GM21526 (cell line): ENCODE measurements at regions not wholly inside any gene's neighbourhood (a gene's known extent, or its start where the extent isn't known, plus 50 kb on each side); places are given as distances from the start of the nearest gene placed in this dataset.
"Not testable (repeated sequence)": the region's sequence is repeated elsewhere in the genome, so short reads cannot be mapped to it uniquely, and the experiment has no call there.

Source experiments
- ATAC-seq: cut with Tn5 transposase; IDR thresholded peaks from one replicate; pipeline ENCODE4 v1.9.1; 2021; ENCODE audit warnings: moderate library complexity; ENCODE audit not compliant: unreplicated experiment, low FRiP score

DNA sequence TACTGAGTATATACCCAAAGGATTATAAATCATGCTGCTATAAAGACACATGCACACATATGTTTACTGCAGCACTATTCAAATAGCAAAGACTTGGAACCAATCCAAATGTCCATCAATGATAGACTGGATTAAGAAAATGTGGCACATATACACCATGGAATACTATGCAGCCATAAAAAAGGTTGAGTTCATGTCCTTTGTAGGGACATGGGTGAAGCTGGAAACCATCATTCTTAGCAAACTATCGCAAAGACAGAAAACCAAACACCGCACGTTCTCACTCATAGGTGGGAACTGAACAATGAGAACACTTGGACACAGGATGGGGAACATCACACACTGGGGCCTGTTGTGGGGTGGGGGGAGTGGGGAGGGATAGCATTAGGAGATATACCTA, 378.3 kb upstream of the PIK3R1 start:
- not testable (repeated sequence) for ATAC-seq

DNA sequence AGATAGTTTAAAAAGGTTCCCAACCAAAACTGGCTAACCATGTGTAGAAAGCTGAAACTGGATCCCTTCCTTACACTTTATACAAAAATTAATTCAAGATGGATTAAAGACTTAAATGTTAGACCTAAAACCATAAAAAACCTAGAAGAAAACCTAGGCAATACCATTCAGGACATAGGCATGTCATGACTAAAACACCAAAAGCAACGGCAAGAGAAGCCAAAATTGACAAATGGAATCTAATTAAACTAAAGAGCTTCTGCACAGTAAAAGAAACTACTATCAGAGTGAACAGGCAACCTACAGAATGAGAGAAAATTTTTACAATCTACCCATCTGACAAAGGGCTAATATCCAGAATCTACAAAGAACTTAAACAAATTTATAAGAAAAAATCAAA, 379.1 kb upstream of the PIK3R1 start:
- not testable (repeated sequence) for ATAC-seq

DNA sequence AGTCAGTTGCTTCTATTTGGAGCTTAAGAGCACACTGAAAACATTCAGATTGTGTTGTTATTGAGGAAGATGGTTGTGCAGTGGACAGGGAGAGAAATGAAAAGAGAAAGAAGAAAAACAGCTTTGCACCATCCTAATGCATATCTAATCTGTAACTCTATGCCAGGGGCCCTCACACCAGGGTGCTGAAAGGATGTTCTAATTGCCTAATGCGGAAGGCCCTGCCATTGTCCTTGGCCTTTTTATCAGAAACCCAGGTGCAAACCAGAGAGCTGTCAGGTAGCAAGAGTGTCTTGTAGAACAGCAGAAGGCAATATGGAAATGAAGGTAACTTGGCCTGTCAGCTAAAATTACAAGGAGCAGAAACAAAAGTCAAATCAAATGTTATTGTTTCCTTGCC, 384.5 kb upstream of the PIK3R1 start:
- ATAC-seq = no peak

DNA sequence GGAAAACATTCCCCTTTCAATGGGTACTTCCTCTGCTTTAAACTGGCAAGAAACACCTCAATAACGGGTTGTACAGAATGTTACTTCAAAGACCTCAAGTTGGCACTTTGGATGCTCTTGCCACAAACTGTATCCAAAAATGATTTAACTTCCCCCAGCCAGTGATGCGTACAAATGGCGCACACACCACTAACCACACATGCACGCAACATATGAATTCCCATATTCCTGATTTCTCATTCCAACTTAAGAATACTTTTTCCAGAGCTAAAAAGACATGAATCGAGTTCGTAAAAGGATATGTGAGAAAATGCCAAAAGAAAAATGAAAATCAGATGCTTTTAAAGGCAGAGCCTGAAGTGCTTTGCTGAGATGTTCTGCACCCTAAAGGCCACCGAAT, 388.0 kb upstream of the PIK3R1 start:
- no peak for ATAC-seq

DNA sequence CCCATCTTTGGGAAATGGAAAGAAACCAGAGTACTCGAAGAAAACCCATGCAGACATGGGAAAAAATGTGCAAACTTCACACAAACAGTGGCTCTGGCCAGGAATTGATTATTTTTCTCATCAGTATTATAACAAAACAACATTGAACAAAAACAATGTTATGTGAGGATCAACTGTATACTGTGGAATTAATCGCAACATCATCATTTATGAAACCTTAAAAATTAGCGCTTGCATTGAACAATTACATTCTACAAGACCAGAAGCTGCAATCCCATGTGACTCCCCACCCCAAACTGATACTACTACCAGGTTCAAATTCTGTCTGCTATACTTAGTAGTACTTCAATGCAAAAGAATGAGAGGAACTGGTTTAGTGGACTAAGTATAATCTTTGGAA, 390.7 kb upstream of the PIK3R1 start:
- ATAC-seq = no peak

DNA sequence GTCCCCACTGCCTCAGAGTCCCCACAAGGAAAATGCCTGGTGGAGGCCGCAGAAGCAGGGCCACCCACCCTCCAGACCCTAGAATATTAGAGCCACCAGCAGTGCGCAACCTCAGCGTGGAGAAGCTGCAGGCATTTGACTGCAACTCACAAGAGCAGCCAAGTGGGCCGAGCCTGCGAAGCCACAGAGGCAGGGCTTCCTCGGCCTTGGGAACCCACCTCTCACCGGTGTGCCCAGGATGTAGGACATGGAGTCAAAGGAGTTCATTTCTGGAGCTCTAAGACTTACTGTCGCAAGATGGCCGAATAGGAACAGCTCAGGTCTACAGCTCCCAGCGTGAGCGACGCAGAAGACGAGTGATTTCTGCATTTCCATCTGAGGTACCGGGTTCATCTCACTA, 397.9 kb upstream of the PIK3R1 start:
- ATAC-seq = no peak

- no peak for ATAC-seq
Observed at GRCh38 chr5:67816456-67816855, 399.1 kb upstream of the PIK3R1 start.

DNA sequence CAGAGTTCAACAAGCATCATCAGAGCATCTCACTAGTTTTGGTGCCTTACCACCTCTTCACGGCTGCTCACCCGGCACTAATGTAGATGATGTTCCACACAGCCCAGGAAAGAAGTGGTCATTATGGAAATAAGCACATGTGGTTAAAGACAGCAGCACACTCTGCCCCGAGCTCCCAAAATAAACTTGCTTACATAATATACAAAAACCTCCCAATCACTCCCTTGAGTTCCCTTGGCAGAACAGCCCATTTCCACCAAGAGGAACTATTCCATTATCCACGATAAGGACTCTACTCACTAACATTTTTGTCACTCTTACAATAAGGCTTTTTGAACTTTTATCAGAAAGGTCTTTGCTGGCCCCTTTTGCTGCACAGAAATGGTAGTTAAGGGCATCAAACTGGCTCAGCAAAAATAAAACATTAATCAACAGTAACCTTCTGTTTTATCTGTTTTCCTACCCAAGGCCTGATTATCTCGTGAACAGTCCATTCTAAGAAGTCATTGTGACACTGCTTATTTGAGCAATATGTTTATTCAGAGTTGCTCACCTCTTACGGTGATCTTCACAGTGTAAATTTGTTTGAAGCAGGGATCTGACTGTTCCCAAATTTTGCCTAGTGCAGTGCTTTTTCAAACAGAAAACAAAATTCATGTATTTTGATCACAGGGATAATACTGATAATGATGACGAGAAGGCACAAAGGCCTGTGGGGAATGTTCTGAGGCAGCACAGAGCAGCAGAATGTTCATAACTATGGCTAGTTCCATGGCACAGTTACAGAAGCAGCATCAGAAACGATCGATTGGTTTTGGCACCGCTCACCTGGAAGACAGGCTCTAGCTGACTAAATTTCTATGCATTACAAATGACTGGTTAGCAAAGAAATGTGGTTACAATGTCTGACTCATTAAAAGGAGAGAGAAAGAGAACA, 399.8 kb upstream of the PIK3R1 start:
- no peak for ATAC-seq

- ATAC-seq = no peak
Observed at GRCh38 chr5:67814569-67815311, 400.8 kb upstream of the PIK3R1 start.

GRCh38 chr5:67813877-67814539, 401.5 kb upstream of the PIK3R1 start:
- ATAC-seq = no peak

GRCh38 chr5:67809589-67809988, 406.0 kb upstream of the PIK3R1 start:
- ATAC-seq = no peak

- ATAC-seq = no peak
Observed at GRCh38 chr5:67808340-67808739, 407.2 kb upstream of the PIK3R1 start.

DNA sequence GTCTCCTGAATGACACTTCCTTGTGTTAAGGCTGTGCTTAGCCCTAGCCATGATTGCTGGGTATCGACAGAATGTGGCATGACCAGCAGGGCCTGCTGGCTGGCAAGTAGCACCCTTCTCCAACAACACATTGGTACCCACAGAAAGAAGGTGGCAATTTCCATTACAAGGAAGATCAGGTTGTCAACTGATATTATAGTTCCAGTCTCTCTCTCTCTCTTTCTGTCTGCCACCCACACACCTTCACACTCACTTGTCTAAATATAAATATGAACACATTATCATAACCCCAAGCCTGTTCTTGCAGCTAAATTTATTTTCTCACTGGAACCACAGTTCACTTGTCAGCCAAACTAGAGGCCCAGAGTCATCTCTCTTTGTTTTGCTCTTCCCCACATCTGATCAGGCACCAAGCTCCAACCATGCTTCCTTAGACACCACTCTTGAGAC, 408.1 kb upstream of the PIK3R1 start:
- peak; percentile 38 for ATAC-seq

- no peak for ATAC-seq
Observed at GRCh38 chr5:67806654-67807438, 408.7 kb upstream of the PIK3R1 start.

GRCh38 chr5:67805666-67806348, 409.7 kb upstream of the PIK3R1 start:
- ATAC-seq = no peak

DNA sequence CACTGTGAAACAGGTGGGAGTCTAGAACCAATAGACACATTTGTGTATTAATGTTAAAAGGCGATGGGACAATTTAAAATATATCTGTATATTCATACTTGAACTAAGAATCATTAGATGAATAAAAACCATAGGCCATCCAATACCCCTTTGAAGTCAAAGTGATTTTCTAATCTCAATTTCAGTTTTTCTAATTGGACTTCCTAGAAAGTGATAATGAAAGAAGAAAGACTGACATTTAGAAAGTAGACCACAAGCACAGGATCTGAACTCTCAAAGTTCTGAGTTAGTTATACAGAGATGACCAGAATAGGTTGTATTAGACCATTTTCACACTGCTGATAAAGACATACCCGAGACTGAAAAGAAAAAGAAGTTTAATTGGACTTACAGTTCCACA, 412.8 kb upstream of the PIK3R1 start:
- no peak for ATAC-seq

GRCh38 chr5:67799732-67800234, 415.8 kb upstream of the PIK3R1 start:
- ATAC-seq = no peak

DNA sequence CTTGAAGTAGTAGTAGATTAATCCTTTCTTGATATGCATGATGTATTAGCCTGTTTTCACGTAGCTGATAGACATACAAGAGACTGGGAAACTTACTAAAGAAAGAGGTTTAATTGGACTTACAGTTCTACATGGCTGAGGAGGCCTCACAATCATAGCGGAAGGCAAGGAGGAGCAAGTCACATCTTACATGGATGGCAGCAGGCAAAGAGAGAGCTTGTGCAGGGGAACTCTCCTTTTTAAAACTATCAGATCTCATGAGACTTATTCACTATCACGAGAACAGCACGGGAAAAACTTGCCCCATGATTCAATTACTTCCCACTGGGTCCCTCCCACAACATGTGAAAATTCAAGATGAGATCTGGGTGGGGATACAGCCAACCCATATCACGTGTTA, 417.1 kb upstream of the PIK3R1 start:
- ATAC-seq = not testable (repeated sequence)

DNA sequence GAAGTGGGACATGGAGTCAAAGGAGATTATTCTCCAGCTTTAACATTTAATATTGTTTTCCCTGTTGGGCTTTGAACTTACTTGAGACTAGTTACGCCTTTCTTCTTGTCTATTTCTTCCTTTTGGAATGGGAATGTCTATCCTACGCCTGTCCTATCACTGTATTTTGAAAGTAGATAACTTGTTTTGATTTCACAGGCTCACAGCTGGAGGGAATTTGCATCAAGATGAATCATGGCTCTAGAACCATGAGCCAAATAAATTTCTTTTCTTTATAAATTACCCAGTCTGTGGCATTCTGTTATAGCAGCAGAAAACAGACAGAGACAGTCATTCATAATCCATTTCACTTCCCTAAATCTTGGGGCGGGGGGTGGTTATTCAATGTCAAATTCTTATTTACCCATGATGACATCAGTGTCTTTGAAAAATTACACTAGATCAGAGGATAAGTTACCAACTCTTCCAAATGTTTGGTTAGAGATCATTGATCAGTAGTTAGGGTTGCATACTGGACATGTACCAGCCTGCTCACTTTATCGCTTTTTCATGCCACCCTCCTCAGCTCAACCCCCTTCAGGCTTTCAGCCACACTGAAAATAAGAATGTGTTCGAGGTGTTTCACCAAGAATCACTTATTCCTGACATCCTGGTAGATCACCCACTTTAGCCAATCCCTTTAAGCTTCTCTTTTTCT, 419.6 kb upstream of the PIK3R1 start:
- no peak for ATAC-seq
